ENCODE measurements at regions not wholly inside any gene's neighbourhood (a gene's known extent, or its start where the extent isn't known, plus 50 kb on each side); places are given as distances from the start of the nearest gene placed in this dataset.
A peak's percentile ranks its signal among the peaks of the same experiment; 100 is the strongest.

GRCh38 chr3:94654096-94654495 lies 591.2 kb downstream of the NSUN3 start:
- H3K27me3 ChIP-seq, result no peaks in the 10 kb centered on the region
- peaks cover 0 to 14% (median 0%) of the 10 kb centered on the region in 4 donors for H3K4me1 ChIP-seq
- TF ChIP-seq POLR2A (IDR thresholded peaks at IDR 0.05) (no peak), EP300 (IDR thresholded peaks at IDR 0.05; ENCODE audit: low read depth) (no peak), POLR2AphosphoS5 (IDR thresholded peaks at IDR 0.05) (no peak)
- TF ChIP-seq, protein P1, sequence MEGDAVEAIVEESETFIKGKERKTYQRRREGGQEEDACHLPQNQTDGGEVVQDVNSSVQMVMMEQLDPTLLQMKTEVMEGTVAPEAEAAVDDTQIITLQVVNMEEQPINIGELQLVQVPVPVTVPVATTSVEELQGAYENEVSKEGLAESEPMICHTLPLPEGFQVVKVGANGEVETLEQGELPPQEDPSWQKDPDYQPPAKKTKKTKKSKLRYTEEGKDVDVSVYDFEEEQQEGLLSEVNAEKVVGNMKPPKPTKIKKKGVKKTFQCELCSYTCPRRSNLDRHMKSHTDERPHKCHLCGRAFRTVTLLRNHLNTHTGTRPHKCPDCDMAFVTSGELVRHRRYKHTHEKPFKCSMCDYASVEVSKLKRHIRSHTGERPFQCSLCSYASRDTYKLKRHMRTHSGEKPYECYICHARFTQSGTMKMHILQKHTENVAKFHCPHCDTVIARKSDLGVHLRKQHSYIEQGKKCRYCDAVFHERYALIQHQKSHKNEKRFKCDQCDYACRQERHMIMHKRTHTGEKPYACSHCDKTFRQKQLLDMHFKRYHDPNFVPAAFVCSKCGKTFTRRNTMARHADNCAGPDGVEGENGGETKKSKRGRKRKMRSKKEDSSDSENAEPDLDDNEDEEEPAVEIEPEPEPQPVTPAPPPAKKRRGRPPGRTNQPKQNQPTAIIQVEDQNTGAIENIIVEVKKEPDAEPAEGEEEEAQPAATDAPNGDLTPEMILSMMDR (IDR thresholded peaks at IDR 0.05), result no peak
- intact Hi-C loops (cut with DNase I; ENCODE audit: low total_unique reads), result no loop called here
- H3K9me3 ChIP-seq, result no peaks in the 10 kb centered on the region
- no peaks in the 10 kb centered on the region for H3K36me3 ChIP-seq
- in situ Hi-C loops (cut with MboI; ENCODE audit: low pct_ligation_motif_present in 1 of 4, low pct_unique_long_range_greater_than_20kb in 1 of 4, low sequenced_read_pairs in 3 of 4), result no loop called here
- H3K4me3 ChIP-seq, result no peak overlapping the region
- no peak for DNase-seq
- WGBS, 2 donors (ENCODE audit: low coverage in 1 of 2), result 72% methylated on average over 2 of the region's 2 CpGs; no CpG with 5 or more reads in 1 of the 2 donors
- H3K27ac ChIP-seq, result no peak overlapping the region

DNA sequence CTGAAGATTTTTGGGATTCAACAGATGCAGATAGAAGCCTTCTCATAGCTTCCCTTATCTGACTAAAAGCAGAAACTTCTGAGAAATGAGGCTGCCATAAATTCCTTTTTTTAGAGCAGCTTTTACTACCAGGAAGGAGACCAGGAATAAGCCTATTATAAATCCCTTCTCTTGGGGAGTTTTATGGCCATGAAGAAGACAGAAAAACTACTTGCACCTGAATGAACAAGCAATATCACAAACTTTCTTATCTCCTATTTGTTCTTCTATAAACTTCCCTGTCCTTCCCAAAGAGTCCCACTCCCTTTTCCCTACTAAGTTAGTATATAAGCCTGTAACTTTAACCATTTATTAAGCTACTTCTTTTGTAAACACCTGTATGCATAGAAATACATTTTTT lies 603.1 kb downstream of the NSUN3 start:
- in situ Hi-C loops (cut with MboI; ENCODE audit: low pct_ligation_motif_present in 1 of 4, low pct_unique_long_range_greater_than_20kb in 1 of 4, low sequenced_read_pairs in 3 of 4) (no loop called here), intact Hi-C loops (cut with DNase I; ENCODE audit: low total_unique reads) (no loop called here)
- Histone ChIP-seq H3K9me3 (no peaks in the 10 kb centered on the region), H3K27ac (peak overlapping the region; percentile 32 to 55 (median 46)), H3K36me3 (no peaks in the 10 kb centered on the region), H3K4me1 (peaks cover 0 to 21% (median 9%) of the 10 kb centered on the region in 4 donors), H3K27me3 (no peaks in the 10 kb centered on the region), H3K4me3 (no peak overlapping the region)
- TF ChIP-seq EP300 (IDR thresholded peaks at IDR 0.05; ENCODE audit: low read depth), result no peak
- no peak for TF ChIP-seq POLR2AphosphoS5 (IDR thresholded peaks at IDR 0.05)
- TF ChIP-seq, protein P1 (IDR thresholded peaks at IDR 0.05), result no peak
- TF ChIP-seq POLR2A (IDR thresholded peaks at IDR 0.05), result no peak
- no peak for DNase-seq

GRCh38 chr3:94671078-94671477 lies 608.2 kb downstream of the NSUN3 start:
- TF ChIP-seq POLR2A (IDR thresholded peaks at IDR 0.05) (no peak), POLR2AphosphoS5 (IDR thresholded peaks at IDR 0.05) (no peak), EP300 (IDR thresholded peaks at IDR 0.05; ENCODE audit: low read depth) (no peak)
- TF ChIP-seq, protein P1 (IDR thresholded peaks at IDR 0.05), result no peak
- H3K9me3 ChIP-seq, result no peaks in the 10 kb centered on the region
- H3K27ac ChIP-seq, result no peak overlapping the region
- no peaks in the 10 kb centered on the region for H3K36me3 ChIP-seq
- H3K27me3 ChIP-seq, result no peaks in the 10 kb centered on the region
- peaks cover 0 to 8% (median 1%) of the 10 kb centered on the region in 4 donors for H3K4me1 ChIP-seq
- in situ Hi-C loops (cut with MboI; ENCODE audit: low pct_ligation_motif_present in 1 of 4, low pct_unique_long_range_greater_than_20kb in 1 of 4, low sequenced_read_pairs in 3 of 4) (no loop called here), intact Hi-C loops (cut with DNase I; ENCODE audit: low total_unique reads) (no loop called here)
- H3K4me3 ChIP-seq, result no peak overlapping the region
- no peak for DNase-seq

GRCh38 chr3:94673876-94674275 lies 611.0 kb downstream of the NSUN3 start:
- Histone ChIP-seq H3K27me3 (no peaks in the 10 kb centered on the region), H3K9me3 (no peaks in the 10 kb centered on the region), H3K4me1 (no peaks in the 10 kb centered on the region), H3K4me3 (no peak overlapping the region), H3K27ac (no peak overlapping the region), H3K36me3 (no peaks in the 10 kb centered on the region)
- intact Hi-C loops (cut with DNase I; ENCODE audit: low total_unique reads) (no loop called here), in situ Hi-C loops (cut with MboI; ENCODE audit: low pct_ligation_motif_present in 1 of 4, low pct_unique_long_range_greater_than_20kb in 1 of 4, low sequenced_read_pairs in 3 of 4) (no loop called here)
- no peak for DNase-seq
- TF ChIP-seq POLR2AphosphoS5 (IDR thresholded peaks at IDR 0.05) (no peak), EP300 (IDR thresholded peaks at IDR 0.05; ENCODE audit: low read depth) (no peak), POLR2A (IDR thresholded peaks at IDR 0.05) (no peak)
- TF ChIP-seq, protein P1 (IDR thresholded peaks at IDR 0.05), result no peak
- WGBS, 2 donors (ENCODE audit: low coverage in 1 of 2), result 80 to 92% methylated on average over 1 of the region's 1 CpG

All from transverse colon (tissue), 4 donors.